ENCODE measurements at regions not wholly inside any gene's neighbourhood (a gene's known extent, or its start where the extent isn't known, plus 50 kb on each side); places are given as distances from the start of the nearest gene placed in this dataset.
"Not testable (repeated sequence)": the region's sequence is repeated elsewhere in the genome, so short reads cannot be mapped to it uniquely, and the experiment has no call there.

DNA sequence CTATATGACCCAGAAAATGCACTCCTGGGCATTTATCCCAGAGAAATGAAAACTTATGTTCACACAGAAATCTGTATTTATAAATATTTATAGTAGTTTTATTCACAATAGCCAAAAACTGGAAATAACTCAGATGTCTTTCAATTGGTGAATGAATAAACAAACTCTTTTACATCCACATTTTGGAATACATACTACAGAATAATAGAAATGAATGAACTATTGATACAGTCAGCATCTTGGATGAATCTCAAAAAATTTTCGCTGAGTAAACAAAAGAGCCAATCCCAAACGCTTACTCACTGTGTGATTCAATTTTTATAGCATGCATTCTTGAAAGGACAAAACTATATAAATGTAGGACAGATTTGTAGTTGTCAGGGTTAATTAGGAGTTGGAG is 75.1 kb upstream of the HTR2C start:
- no peak for DNase-seq (ENCODE audit: low read depth)
- no peak overlapping the region for H3K4me3 ChIP-seq (replicated peaks; ENCODE audit: low read depth, low read length)
- TF ChIP-seq, protein P1, sequence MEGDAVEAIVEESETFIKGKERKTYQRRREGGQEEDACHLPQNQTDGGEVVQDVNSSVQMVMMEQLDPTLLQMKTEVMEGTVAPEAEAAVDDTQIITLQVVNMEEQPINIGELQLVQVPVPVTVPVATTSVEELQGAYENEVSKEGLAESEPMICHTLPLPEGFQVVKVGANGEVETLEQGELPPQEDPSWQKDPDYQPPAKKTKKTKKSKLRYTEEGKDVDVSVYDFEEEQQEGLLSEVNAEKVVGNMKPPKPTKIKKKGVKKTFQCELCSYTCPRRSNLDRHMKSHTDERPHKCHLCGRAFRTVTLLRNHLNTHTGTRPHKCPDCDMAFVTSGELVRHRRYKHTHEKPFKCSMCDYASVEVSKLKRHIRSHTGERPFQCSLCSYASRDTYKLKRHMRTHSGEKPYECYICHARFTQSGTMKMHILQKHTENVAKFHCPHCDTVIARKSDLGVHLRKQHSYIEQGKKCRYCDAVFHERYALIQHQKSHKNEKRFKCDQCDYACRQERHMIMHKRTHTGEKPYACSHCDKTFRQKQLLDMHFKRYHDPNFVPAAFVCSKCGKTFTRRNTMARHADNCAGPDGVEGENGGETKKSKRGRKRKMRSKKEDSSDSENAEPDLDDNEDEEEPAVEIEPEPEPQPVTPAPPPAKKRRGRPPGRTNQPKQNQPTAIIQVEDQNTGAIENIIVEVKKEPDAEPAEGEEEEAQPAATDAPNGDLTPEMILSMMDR (IDR thresholded peaks at IDR 0.05; ENCODE audit: low read length, missing control alignments): no peak

DNA sequence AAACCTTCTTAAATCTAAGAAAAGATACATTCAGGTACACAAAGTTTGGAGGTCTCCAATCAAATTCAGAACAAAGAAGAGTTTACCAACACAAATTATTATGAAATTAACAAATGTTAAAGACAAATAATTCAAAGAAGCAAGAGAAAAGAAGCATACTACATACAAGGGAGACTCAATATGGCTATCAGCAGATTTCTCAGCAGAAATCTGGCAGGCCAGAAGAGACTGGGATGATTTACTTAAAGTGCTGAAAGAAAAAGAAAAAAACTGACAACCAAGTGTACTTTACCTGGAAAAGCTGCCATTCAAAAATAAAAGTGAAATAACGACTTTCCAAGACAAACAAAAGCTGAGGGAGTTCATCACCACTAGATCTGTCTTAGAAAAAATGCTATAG is 64.4 kb upstream of the HTR2C start:
- H3K4me3 ChIP-seq (replicated peaks; ENCODE audit: low read depth, low read length): no peak overlapping the region
- TF ChIP-seq, protein P1 (IDR thresholded peaks at IDR 0.05; ENCODE audit: low read length, missing control alignments): no peak
- no peak for DNase-seq (ENCODE audit: low read depth)

DNA sequence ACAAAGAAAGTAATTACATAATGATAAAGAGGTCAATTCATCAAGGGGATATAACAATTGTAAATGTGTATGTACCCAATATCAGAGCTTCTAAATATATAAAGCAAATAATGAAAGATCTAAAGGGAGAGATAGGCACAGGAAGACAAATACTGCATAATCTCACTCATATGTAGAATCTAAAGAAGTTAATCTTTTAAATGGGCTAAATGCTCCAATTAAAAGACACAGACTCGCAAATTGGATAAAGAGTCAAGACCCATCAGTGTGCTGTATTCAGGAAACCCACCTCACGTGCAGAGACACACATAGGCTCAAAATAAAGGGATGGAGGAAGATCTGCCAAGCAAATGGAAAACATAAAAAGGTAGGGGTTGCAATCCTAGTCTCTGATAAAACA is 63.2 kb upstream of the HTR2C start:
- not testable (repeated sequence) for DNase-seq (ENCODE audit: low read depth); H3K4me3 ChIP-seq (replicated peaks; ENCODE audit: low read depth, low read length)

DNA sequence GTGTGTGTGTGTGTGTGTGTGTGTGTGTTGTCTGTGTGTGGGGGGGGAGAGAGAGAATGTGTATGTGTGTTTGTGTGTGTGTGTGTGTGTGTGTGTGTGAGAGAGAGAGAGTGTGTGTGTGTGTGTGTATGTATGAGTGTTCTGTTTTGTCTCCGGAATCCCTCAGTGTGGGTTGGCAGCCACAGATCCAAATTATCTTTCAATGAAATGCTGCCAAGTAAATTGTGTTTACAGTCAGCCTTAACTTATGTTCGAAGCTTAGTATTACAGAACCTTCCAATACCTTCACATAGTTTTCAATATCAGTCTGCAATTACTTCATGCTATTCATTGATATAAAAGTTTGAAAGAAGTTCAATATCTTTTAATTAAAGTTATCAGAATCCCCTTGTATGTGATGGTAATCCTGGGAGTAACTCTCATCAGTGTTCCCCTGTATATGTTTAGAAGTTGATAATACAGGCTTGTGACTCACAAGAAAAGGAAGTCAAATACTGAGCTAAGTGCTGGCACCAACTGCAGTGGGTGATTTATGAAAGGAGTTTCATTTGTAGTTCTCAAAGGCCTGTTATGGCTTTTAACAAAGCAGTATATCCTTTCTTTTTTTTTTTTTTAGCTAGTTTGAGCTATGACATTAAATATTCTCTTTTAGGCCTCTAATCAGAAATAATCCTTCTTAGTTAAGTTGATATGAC is 51.6 kb upstream of the HTR2C start:
- no peak overlapping the region for H3K4me3 ChIP-seq (replicated peaks; ENCODE audit: low read depth, low read length)
- DNase-seq (ENCODE audit: low read depth): peak; percentile 35
- TF ChIP-seq, protein P1 (IDR thresholded peaks at IDR 0.05; ENCODE audit: low read length, missing control alignments): no peak
